ENCODE measurements at regions not wholly inside any gene's neighbourhood (a gene's known extent, or its start where the extent isn't known, plus 50 kb on each side); places are given as distances from the start of the nearest gene placed in this dataset.
"Not testable (repeated sequence)": the region's sequence is repeated elsewhere in the genome, so short reads cannot be mapped to it uniquely, and the experiment has no call there.

DNA sequence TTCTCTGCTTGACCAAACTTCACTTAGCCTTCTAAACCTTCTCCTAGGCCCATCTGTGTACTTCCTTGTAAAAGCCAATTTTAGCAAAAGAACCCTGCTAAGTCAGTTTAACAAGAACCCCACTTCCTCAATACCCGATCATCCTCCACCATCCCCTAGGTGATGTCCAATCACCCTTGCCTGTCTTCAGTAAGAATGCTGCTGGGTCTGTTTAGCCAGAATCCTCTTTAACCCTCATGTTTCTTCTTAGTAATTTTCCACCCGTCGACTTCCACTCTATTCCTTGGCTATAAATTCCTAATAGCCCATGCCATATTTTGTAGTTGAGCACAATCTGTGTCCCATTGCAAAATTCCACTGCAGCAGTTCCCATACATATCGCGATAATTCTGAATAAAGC, 780.0 kb upstream of the RAB6C start:
- TF ChIP-seq, protein P1, sequence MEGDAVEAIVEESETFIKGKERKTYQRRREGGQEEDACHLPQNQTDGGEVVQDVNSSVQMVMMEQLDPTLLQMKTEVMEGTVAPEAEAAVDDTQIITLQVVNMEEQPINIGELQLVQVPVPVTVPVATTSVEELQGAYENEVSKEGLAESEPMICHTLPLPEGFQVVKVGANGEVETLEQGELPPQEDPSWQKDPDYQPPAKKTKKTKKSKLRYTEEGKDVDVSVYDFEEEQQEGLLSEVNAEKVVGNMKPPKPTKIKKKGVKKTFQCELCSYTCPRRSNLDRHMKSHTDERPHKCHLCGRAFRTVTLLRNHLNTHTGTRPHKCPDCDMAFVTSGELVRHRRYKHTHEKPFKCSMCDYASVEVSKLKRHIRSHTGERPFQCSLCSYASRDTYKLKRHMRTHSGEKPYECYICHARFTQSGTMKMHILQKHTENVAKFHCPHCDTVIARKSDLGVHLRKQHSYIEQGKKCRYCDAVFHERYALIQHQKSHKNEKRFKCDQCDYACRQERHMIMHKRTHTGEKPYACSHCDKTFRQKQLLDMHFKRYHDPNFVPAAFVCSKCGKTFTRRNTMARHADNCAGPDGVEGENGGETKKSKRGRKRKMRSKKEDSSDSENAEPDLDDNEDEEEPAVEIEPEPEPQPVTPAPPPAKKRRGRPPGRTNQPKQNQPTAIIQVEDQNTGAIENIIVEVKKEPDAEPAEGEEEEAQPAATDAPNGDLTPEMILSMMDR (IDR thresholded peaks at IDR 0.05), result no peak
- H3K27ac ChIP-seq, result no peak overlapping the region
- no peak overlapping the region for H2AFZ ChIP-seq
- H3K27me3 ChIP-seq (ENCODE audit: control insufficient read depth, insufficient read depth, low read length), result no peaks in the 10 kb centered on the region
- H3K79me2 ChIP-seq, result no peaks in the 10 kb centered on the region
- no peak overlapping the region for H3K4me2 ChIP-seq (ENCODE audit: low read length)
- no peak overlapping the region for H3K4me3 ChIP-seq (ENCODE audit: low read depth, low read length)
- H3K4me1 ChIP-seq, result no peaks in the 10 kb centered on the region
- no peaks in the 10 kb centered on the region for H3K36me3 ChIP-seq (ENCODE audit: control insufficient read depth, insufficient read depth, low read length)
- H3K9me3 ChIP-seq (ENCODE audit: control insufficient read depth, low read length), result no peaks in the 10 kb centered on the region
- H3K9ac ChIP-seq, result no peak overlapping the region

DNA sequence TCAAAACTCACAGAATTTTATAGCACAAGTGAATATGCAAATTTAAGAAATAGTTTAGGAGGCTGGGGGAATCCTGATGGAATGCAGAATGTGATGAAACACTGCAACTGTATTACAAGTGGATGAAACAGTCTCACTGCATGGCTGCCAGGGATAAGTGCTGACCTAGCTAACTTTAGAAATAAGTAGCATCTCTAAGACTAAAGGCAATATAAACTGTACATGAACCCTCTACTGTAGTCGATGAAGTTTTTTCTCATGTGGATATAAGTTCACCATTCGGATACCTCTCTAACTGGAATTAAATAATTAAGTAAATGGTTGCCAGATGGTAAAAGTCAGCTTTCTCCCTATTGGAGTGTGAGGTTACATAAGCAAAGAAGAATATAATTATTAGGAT, 777.8 kb upstream of the RAB6C start:
- TF ChIP-seq, protein P1 (IDR thresholded peaks at IDR 0.05), result no peak
- no peak overlapping the region for H3K27ac ChIP-seq

DNA sequence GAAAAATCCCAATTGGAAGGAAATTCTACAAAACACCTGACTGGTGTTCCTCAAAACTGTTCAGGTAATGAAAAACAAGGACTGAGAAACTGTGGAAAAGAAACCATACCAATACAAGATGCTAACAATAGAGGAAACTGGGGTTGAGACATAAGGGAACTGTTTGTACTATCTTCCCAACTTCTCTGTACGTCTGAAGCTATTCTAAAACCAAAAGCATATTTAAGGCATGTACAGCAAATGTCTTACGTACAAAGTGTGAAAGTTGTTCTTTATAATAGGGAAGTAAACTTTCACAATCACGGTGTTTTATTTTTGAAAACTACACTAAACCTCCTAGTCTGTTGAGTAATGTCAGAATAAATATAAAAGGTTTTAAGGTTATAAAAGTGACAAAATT, 776.1 kb upstream of the RAB6C start:
- no peak overlapping the region for H3K9ac ChIP-seq
- H3K9me3 ChIP-seq (ENCODE audit: control insufficient read depth, low read length), result no peaks in the 10 kb centered on the region
- no peak overlapping the region for H3K4me3 ChIP-seq (ENCODE audit: low read depth, low read length)
- TF ChIP-seq, protein P1 (IDR thresholded peaks at IDR 0.05), result no peak
- H2AFZ ChIP-seq, result no peak overlapping the region
- no peaks in the 10 kb centered on the region for H3K79me2 ChIP-seq
- no peaks in the 10 kb centered on the region for H3K27me3 ChIP-seq (ENCODE audit: control insufficient read depth, insufficient read depth, low read length)
- H3K4me1 ChIP-seq, result no peaks in the 10 kb centered on the region
- H3K27ac ChIP-seq, result no peak overlapping the region
- H3K36me3 ChIP-seq (ENCODE audit: control insufficient read depth, insufficient read depth, low read length), result no peaks in the 10 kb centered on the region
- H3K4me2 ChIP-seq (ENCODE audit: low read length), result no peak overlapping the region

More for the DNA sequence above, 777.8 kb upstream of the RAB6C start:
- no peaks in the 10 kb centered on the region for H3K9me3 ChIP-seq (ENCODE audit: control insufficient read depth, low read length)
- H3K27me3 ChIP-seq (ENCODE audit: control insufficient read depth, insufficient read depth, low read length), result no peaks in the 10 kb centered on the region
- H3K4me1 ChIP-seq, result no peaks in the 10 kb centered on the region
- no peaks in the 10 kb centered on the region for H3K36me3 ChIP-seq (ENCODE audit: control insufficient read depth, insufficient read depth, low read length)
- H3K79me2 ChIP-seq, result no peaks in the 10 kb centered on the region
- H3K9ac ChIP-seq, result no peak overlapping the region
- H2AFZ ChIP-seq, result no peak overlapping the region
- H3K4me2 ChIP-seq (ENCODE audit: low read length), result no peak overlapping the region
- no peak overlapping the region for H3K4me3 ChIP-seq (ENCODE audit: low read depth, low read length)

DNA sequence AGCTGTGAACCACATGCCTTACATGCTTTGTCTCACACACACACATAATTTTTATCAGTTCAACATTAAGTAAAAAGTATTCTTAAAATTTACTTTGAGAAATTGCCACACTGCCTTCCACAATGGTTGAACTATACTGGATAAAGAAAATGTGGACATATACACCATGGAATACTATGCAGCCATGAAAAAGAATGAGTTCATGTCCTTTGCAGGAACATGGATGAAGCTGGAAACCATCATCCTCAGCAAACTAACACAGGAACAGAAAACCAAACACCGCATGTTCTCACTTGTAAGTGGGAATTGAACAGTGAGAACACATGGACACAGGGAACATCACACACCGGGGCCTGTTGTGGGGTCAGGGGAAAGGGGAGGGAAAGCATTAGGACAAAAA, 774.9 kb upstream of the RAB6C start:
- H3K9me3 ChIP-seq (ENCODE audit: control insufficient read depth, low read length); H2AFZ ChIP-seq; H3K27me3 ChIP-seq (ENCODE audit: control insufficient read depth, insufficient read depth, low read length): not testable (repeated sequence)

DNA sequence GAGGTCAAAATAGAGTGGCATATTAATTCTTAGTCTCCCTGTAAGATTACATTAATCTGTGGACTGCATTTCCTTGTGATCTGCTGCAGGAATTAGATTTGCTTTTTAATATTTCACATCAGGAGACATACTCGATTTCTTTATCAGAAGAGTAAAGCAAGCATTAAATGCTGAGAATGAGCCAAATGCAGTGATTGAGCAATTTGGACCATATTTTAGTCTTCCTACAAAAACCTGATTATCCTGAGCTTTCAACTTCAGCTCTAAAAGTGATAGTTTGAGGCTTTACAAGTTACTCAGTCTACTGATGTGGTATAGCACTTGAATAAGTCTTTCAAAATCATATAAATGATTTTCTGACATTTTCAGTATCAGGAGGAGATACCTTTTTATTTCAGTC, 774.3 kb upstream of the RAB6C start:
- no peak overlapping the region for H3K9ac ChIP-seq
- H3K27ac ChIP-seq, result no peak overlapping the region
- H3K36me3 ChIP-seq (ENCODE audit: control insufficient read depth, insufficient read depth, low read length), result no peaks in the 10 kb centered on the region
- no peak overlapping the region for H2AFZ ChIP-seq
- H3K9me3 ChIP-seq (ENCODE audit: control insufficient read depth, low read length), result no peaks in the 10 kb centered on the region
- H3K79me2 ChIP-seq, result no peaks in the 10 kb centered on the region
- H3K27me3 ChIP-seq (ENCODE audit: control insufficient read depth, insufficient read depth, low read length), result no peaks in the 10 kb centered on the region
- H3K4me3 ChIP-seq (ENCODE audit: low read depth, low read length), result no peak overlapping the region
- TF ChIP-seq, protein P1 (IDR thresholded peaks at IDR 0.05), result no peak
- H3K4me1 ChIP-seq, result no peaks in the 10 kb centered on the region
- no peak overlapping the region for H3K4me2 ChIP-seq (ENCODE audit: low read length)

More for the DNA sequence above, 774.9 kb upstream of the RAB6C start:
- not testable (repeated sequence) for H3K4me1 ChIP-seq; H3K4me3 ChIP-seq (ENCODE audit: low read depth, low read length); H3K4me2 ChIP-seq (ENCODE audit: low read length); H3K36me3 ChIP-seq (ENCODE audit: control insufficient read depth, insufficient read depth, low read length); H3K79me2 ChIP-seq; H3K9ac ChIP-seq; H3K27ac ChIP-seq

All from parathyroid adenoma (tissue), 2 donors.